ENCODE measurements at regions not wholly inside any gene's neighbourhood (a gene's known extent, or its start where the extent isn't known, plus 50 kb on each side); places are given as distances from the start of the nearest gene placed in this dataset.

DNA sequence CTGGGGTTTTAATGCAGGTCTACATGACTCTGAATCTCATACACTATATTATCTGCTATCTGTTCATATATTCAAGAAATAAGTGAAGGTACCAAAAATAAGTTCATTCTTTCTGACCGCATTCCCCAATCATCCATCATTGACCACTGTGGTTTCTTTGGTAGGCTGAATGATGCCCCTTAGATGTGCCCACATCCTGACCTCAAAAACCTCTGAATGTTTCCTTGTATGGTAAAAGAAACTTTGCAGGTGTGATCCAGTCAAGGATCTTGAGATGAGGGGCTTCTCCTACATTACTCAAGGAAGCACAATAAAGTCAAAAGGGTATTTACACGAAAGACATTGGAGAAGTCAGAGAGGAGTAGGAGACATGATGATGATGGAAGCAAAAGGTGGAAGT lies 60.6 kb upstream of the LRRC8B start:
- no peaks in the 10 kb centered on the region for H3K36me3 ChIP-seq (ENCODE audit: control insufficient read depth, insufficient read depth, low read length)
- no peak overlapping the region for H3K27ac ChIP-seq (ENCODE audit: low read depth, low read length)
- H3K27me3 ChIP-seq (ENCODE audit: control insufficient read depth, insufficient read depth, low read length): no peaks in the 10 kb centered on the region
- no peak overlapping the region for H3K9ac ChIP-seq (ENCODE audit: low read depth, low read length)
- H3K9me3 ChIP-seq (ENCODE audit: control insufficient read depth, insufficient read depth, low read length): no peaks in the 10 kb centered on the region
- no peak overlapping the region for H3K4me3 ChIP-seq (ENCODE audit: low read depth, low read length)
- H3K4me1 ChIP-seq (ENCODE audit: control insufficient read depth, insufficient read depth, low read length): no peaks in the 10 kb centered on the region

DNA sequence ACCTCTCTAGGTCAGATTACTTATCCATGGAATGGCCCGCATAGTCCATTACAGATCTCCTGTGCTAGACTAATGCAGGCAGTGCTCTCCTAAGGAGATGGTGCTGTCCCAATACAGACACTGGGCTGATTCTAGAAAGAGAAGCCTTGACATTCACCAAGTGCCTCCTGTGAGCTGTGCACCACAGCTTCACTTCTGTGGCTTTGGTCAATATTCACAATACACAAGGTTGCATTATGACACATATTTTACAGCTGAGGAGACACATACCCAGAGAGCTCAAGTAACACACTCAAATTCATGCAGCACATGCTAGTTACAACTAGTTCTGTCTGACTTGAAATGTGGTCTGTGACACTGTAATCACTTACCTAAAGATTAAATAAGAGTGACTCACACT lies 59.4 kb upstream of the LRRC8B start:
- Histone ChIP-seq H3K27me3 (ENCODE audit: control insufficient read depth, insufficient read depth, low read length) (no peaks in the 10 kb centered on the region), H3K36me3 (ENCODE audit: control insufficient read depth, insufficient read depth, low read length) (no peaks in the 10 kb centered on the region), H3K27ac (ENCODE audit: low read depth, low read length) (no peak overlapping the region), H3K9me3 (ENCODE audit: control insufficient read depth, insufficient read depth, low read length) (no peaks in the 10 kb centered on the region), H3K4me1 (ENCODE audit: control insufficient read depth, insufficient read depth, low read length) (no peaks in the 10 kb centered on the region), H3K9ac (ENCODE audit: low read depth, low read length) (no peak overlapping the region), H3K4me3 (ENCODE audit: low read depth, low read length) (no peak overlapping the region)

DNA sequence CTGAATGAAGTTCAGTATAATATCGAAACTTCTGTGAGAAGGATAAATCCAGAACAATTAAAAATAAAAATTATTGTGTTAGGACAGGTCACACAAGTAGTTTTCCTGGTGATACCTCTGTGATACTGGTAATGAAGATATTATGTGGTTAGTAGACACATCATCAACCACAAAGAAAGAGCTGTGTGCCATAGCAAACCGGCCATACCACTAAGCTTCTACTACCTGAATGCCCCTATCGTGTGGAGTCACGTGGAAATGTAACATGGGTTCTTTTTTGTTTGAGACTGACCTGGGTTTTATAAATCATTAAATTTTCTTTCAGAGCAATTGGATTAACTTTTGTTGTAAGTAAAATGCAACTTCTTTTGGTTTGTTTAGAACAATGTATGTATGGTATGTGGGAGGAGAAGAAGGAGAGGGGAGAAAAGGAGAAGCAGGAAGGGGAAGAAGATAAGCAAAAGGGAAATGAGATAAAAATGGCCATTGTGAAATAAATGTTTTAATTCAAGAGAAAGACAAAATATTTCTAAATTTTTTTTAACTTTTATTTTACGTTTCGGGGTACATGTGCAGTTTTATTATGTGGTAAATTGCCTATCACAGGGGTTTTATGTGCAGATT lies 58.2 kb upstream of the LRRC8B start:
- no peaks in the 10 kb centered on the region for H3K36me3 ChIP-seq (ENCODE audit: control insufficient read depth, insufficient read depth, low read length)
- no peak overlapping the region for H3K4me3 ChIP-seq (ENCODE audit: low read depth, low read length)
- no peaks in the 10 kb centered on the region for H3K27me3 ChIP-seq (ENCODE audit: control insufficient read depth, insufficient read depth, low read length)
- H3K4me1 ChIP-seq (ENCODE audit: control insufficient read depth, insufficient read depth, low read length): no peaks in the 10 kb centered on the region
- H3K27ac ChIP-seq (ENCODE audit: low read depth, low read length): no peak overlapping the region
- H3K9ac ChIP-seq (ENCODE audit: low read depth, low read length): no peak overlapping the region
- no peaks in the 10 kb centered on the region for H3K9me3 ChIP-seq (ENCODE audit: control insufficient read depth, insufficient read depth, low read length)

DNA sequence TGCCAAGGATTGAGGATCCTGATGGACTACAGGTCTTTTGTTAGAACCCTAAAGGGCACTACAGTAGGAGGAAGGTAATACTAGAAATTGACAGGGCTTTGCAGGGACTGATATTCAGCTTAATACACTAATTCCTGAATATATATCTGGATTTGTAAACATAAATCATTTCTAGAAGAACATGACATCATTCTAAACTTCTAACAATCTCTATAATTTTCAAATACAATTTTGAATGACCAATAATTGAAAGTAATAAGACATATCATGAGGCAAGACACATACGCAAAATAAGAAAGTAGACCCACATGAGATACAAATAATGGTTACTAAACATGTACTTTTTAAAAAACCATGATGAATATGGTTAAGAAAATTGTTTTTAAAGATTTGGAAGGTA lies 52.4 kb upstream of the LRRC8B start:
- Histone ChIP-seq H3K27me3 (ENCODE audit: control insufficient read depth, insufficient read depth, low read length) (no peaks in the 10 kb centered on the region), H3K27ac (ENCODE audit: low read depth, low read length) (no peak overlapping the region), H3K4me1 (ENCODE audit: control insufficient read depth, insufficient read depth, low read length) (no peaks in the 10 kb centered on the region), H3K36me3 (ENCODE audit: control insufficient read depth, insufficient read depth, low read length) (no peaks in the 10 kb centered on the region), H3K9ac (ENCODE audit: low read depth, low read length) (no peak overlapping the region), H3K9me3 (ENCODE audit: control insufficient read depth, insufficient read depth, low read length) (no peaks in the 10 kb centered on the region), H3K4me3 (ENCODE audit: low read depth, low read length) (no peak overlapping the region)

DNA sequence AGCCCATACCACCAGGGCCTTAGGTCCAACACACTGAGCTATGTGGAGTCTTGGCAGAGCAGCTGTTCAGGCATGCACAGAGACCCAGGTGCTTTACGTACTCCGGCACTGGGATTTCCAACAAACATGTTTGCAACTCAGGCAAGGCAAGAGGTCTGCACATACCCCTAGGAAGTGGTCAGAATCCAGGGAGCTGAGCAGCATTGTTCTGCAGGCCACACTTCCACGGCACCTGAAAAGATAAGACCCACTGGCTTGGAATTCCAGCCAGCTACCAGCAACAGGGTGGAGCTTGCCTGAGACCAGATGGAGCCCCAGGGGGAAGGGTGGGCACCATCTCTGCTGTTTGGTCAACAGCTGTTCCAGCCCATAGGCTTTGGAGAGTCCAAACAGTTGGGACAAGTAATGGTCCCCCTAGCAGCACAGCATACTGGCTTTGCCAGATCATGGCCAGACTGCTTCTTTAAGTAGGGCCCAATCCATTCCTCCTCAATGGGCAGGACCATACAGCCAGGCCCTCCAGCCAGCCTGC lies 51.7 kb upstream of the LRRC8B start:
- Histone ChIP-seq H3K4me3 (ENCODE audit: low read depth, low read length) (no peak overlapping the region), H3K9me3 (ENCODE audit: control insufficient read depth, insufficient read depth, low read length) (no peaks in the 10 kb centered on the region), H3K27me3 (ENCODE audit: control insufficient read depth, insufficient read depth, low read length) (no peaks in the 10 kb centered on the region), H3K4me1 (ENCODE audit: control insufficient read depth, insufficient read depth, low read length) (no peaks in the 10 kb centered on the region), H3K9ac (ENCODE audit: low read depth, low read length) (no peak overlapping the region), H3K36me3 (ENCODE audit: control insufficient read depth, insufficient read depth, low read length) (no peaks in the 10 kb centered on the region), H3K27ac (ENCODE audit: low read depth, low read length) (no peak overlapping the region)
